SK-N-SH (cell line): ENCODE measurements at regions not wholly inside any gene's neighbourhood (a gene's known extent, or its start where the extent isn't known, plus 50 kb on each side); places are given as distances from the start of the nearest gene placed in this dataset.

ENCODE experiments used
- CTCF ChIA-PET: fragments of 300-600, 350-600 bp; formaldehyde crosslinking; extraction: SDS; loops from one replicate; lab custom pipeline; 2021; lab: Yijun Ruan, JAX
- POLR2A ChIA-PET: fragments of 350-600 bp; sonication (Branson Sonifier 250); formaldehyde crosslinking; extraction: SDS; loops from one replicate; lab custom pipeline; 2020; ENCODE audit warnings: antibody characterized with exemption, inconsistent platforms; lab: Yijun Ruan, JAX
- DNase-seq: peaks from one replicate; pipeline ENCODE4 v3.0.0; 2012
- H2AFZ ChIP-seq: fragments of 200-600 bp; sonication (generic); 2 replicates; pipeline ENCODE4 v1.8.1; 2016; ENCODE audit warnings: antibody characterized with exemption, mild to moderate bottlenecking, low read depth
- H3F3A ChIP-seq: fragments of 200-600 bp; sonication (generic); replicated peaks from 2 replicates; pipeline ENCODE3; 2016; ENCODE audit warnings: antibody characterized with exemption, mild to moderate bottlenecking; ENCODE audit not compliant: insufficient read depth
- H3K27ac ChIP-seq, 2 experiments: fragments of 200-500 bp in 1 of 2; fragments of 200-600 bp in 1 of 2; sonication (Bioruptor generic) in 1 of 2; sonication (generic), shearing (Covaris generic) in 1 of 2; 2 replicates each; pipeline versions ENCODE4 v1.5.1 to v1.6.1; 2014 to 2016; ENCODE audit warnings: low read depth in 2 of 2, inconsistent platforms in 1 of 2, low read length in 1 of 2, mild to moderate bottlenecking in 1 of 2, mixed read lengths in 1 of 2
- H3K27me3 ChIP-seq: fragments of 200-600 bp; sonication (generic), shearing (Covaris generic); 2 replicates; pipeline ENCODE4 v1.6.1; 2016; ENCODE audit warnings: mixed run types; ENCODE audit not compliant: insufficient read depth
- H3K36me3 ChIP-seq, 2 experiments: fragments of 200-500 bp in 1 of 2; fragments of 200-600 bp in 1 of 2; sonication (Bioruptor generic) in 1 of 2; sonication (generic) in 1 of 2; replicated peaks in 1 of 2; 2 replicates each; pipeline versions ENCODE3 to v1.5.1; 2014 to 2016; ENCODE audit warnings: low read length in 1 of 2, mild to moderate bottlenecking in 1 of 2; ENCODE audit not compliant: insufficient read depth in 2 of 2, control insufficient read depth in 1 of 2
- H3K4me1 ChIP-seq, 2 experiments: fragments of 200-500 bp in 1 of 2; fragments of 200-600 bp in 1 of 2; sonication (Bioruptor generic) in 1 of 2; sonication (generic), shearing (Covaris generic) in 1 of 2; 2 replicates each; pipeline versions ENCODE4 v1.5.1 to v1.6.1; 2014 to 2016; ENCODE audit warnings: low read depth in 1 of 2, low read length in 1 of 2, mixed run types in 1 of 2; ENCODE audit not compliant: insufficient read depth in 2 of 2, control insufficient read depth in 1 of 2
- H3K4me2 ChIP-seq: fragments of 200-600 bp; sonication (generic), shearing (Covaris generic); 2 replicates; pipeline ENCODE4 v1.6.1; 2017; ENCODE audit warnings: mixed run types
- H3K4me3 ChIP-seq, 2 experiments: fragments of 200-500 bp in 1 of 2; fragments of 200-600 bp in 1 of 2; sonication (Bioruptor generic) in 1 of 2; sonication (generic), shearing (Covaris generic) in 1 of 2; 2 replicates each; pipeline versions ENCODE4 v1.5.1 to v1.8.1; 2014 to 2016; ENCODE audit warnings: low read depth in 2 of 2, inconsistent platforms in 1 of 2, low read length in 1 of 2, mild to moderate bottlenecking in 1 of 2, mixed read lengths in 1 of 2, moderate library complexity in 1 of 2
- H3K79me2 ChIP-seq: fragments of 200-600 bp; sonication (generic); 2 replicates; pipeline ENCODE4 v1.8.1; 2017; ENCODE audit warnings: mild to moderate bottlenecking; ENCODE audit not compliant: insufficient read depth
- H3K9ac ChIP-seq: fragments of 200-600 bp; sonication (generic); 2 replicates; pipeline ENCODE4 v1.6.1; 2017; ENCODE audit warnings: mixed run types
- H3K9me2 ChIP-seq: fragments of 200-600 bp; sonication (generic); 2 replicates; pipeline ENCODE4 v1.6.1; 2017; ENCODE audit warnings: mixed run types
- H3K9me3 ChIP-seq: fragments of 200-600 bp; sonication (generic); 2 replicates; pipeline ENCODE4 v1.6.1; 2017; ENCODE audit warnings: mixed run types, mild to moderate bottlenecking, moderate library complexity
- H4K20me1 ChIP-seq: fragments of 200-600 bp; sonication (generic); 2 replicates; pipeline ENCODE4 v1.6.1; 2017; ENCODE audit warnings: mild to moderate bottlenecking, mixed run types; ENCODE audit not compliant: insufficient read depth
- CTCF ChIP-seq: fragments of 200-600 bp; sonication (generic); IDR thresholded peaks from 2 replicates; pipeline ENCODE4 v1.6.1; 2017; ENCODE audit warnings: antibody characterized with exemption, mild to moderate bottlenecking, moderate library complexity
- ELF1 ChIP-seq: IDR thresholded peaks from 2 replicates; pipeline ENCODE4 v1.4.0; 2012
- EZH2phosphoT487 ChIP-seq: fragments of 200-600 bp; sonication (generic); IDR thresholded peaks from 2 replicates; pipeline ENCODE4 v1.6.1; 2017; ENCODE audit warnings: low read depth, mixed run types, mild to moderate bottlenecking, antibody characterized with exemption, moderate library complexity, borderline replicate concordance
- FOSL2 ChIP-seq: IDR thresholded peaks from 2 replicates; pipeline ENCODE4 v1.4.0; 2012; ENCODE audit warnings: low read depth, mild to moderate bottlenecking, moderate library complexity, borderline replicate concordance
- GATA2 ChIP-seq: sonication (generic); formaldehyde crosslinking; IDR thresholded peaks from 2 replicates; pipeline ENCODE4 v1.5.0; 2020; ENCODE audit warnings: mild to moderate bottlenecking, missing genetic modification reagents
- IRF3 ChIP-seq: fragments of 150-350 bp; IDR thresholded peaks from 2 replicates; pipeline ENCODE4 v1.6.1; 2016; ENCODE audit warnings: mild to moderate bottlenecking, low read depth, low read length
- JUND ChIP-seq: IDR thresholded peaks from 2 replicates; pipeline ENCODE4 v1.4.0; 2012
- NFIC ChIP-seq: IDR thresholded peaks from 2 replicates; pipeline ENCODE4 v1.4.0; 2012; ENCODE audit warnings: borderline replicate concordance
- REST ChIP-seq: IDR thresholded peaks from 2 replicates; pipeline ENCODE4 v1.6.1; 2012; ENCODE audit warnings: mild to moderate bottlenecking, low read depth, low read length, moderate library complexity
- RFX5 ChIP-seq: IDR thresholded peaks from 2 replicates; pipeline ENCODE4 v1.6.1; 2012; ENCODE audit warnings: mild to moderate bottlenecking, improper control_type of control experiment, low read length
- RXRA ChIP-seq: IDR thresholded peaks from 2 replicates; pipeline ENCODE4 v1.4.0; 2012; ENCODE audit warnings: low read depth, mild to moderate bottlenecking, borderline replicate concordance
- SMC3 ChIP-seq: IDR thresholded peaks from 2 replicates; pipeline ENCODE4 v1.6.1; 2012; ENCODE audit warnings: low read depth, low read length, improper control_type of control experiment
- TAF1 ChIP-seq: IDR thresholded peaks from 2 replicates; pipeline ENCODE4 v1.6.1; 2012; ENCODE audit warnings: low read depth, mild to moderate bottlenecking, low read length, moderate library complexity, borderline replicate concordance
- TCF12 ChIP-seq: IDR thresholded peaks from 2 replicates; pipeline ENCODE4 v1.4.0; 2012
- TEAD4 ChIP-seq: IDR thresholded peaks from 2 replicates; pipeline ENCODE4 v1.4.0; 2012; ENCODE audit warnings: mild to moderate bottlenecking, borderline replicate concordance; ENCODE audit not compliant: insufficient read depth
- ZBTB33 ChIP-seq: IDR thresholded peaks from 2 replicates; pipeline ENCODE4 v1.4.0; 2012; ENCODE audit warnings: low read depth, borderline replicate concordance
- WGBS: methylation state at CpG from one replicate; pipeline ENCODE4 v1.1.6; 2017; ENCODE audit warnings: low lambda C conversion rate; 5-methylcytosine and 5-hydroxymethylcytosine counted together

- DNase-seq = no peak
- Histone ChIP-seq H3K27me3 (no peaks in the 10 kb centered on the region), H3K9me2 (no peaks in the 10 kb centered on the region), H3K9me3 (no peaks in the 10 kb centered on the region), H4K20me1 (no peaks in the 10 kb centered on the region), H3K9ac (no peak overlapping the region), H3K36me3 (no peaks in the 10 kb centered on the region), H3K27ac (no peak overlapping the region), H3K79me2 (no peaks in the 10 kb centered on the region), H3K4me3 (no peak overlapping the region), H3K4me1 (peaks cover 0 to 3% of the 10 kb centered on the region in 2 experiments; a peak in 1 of 4 replicates), H3K4me2 (no peak overlapping the region), H2AFZ (no peak overlapping the region), H3F3A (no peaks in the 10 kb centered on the region)
- no peak for TF ChIP-seq JUND
- TF ChIP-seq ZBTB33 = no peak
- TF ChIP-seq TCF12 = no peak
- TF ChIP-seq EZH2phosphoT487 = no peak
- no peak for TF ChIP-seq FOSL2
- no peak for TF ChIP-seq RXRA
- no peak for TF ChIP-seq REST
- no peak for TF ChIP-seq CTCF
- TF ChIP-seq ELF1 = no peak
- TF ChIP-seq TAF1 = no peak
- no peak for TF ChIP-seq RFX5
- no peak for TF ChIP-seq SMC3
- no peak for TF ChIP-seq GATA2 (CRISPR knock-in tag)
- TF ChIP-seq NFIC = no peak
- no peak for TF ChIP-seq TEAD4
- TF ChIP-seq IRF3 = no peak
- CTCF ChIA-PET = interaction anchor here (0.6 to 1.1 kb wide), 2 partner anchors 10 to 53 kb away, joined by 3 to 4 read pairs; no protein-coding TSS in a partner anchor
- WGBS = 35% methylated on average over 5 of the region's 8 CpGs
- POLR2A ChIA-PET = no interaction called here
Observed at GRCh38 chr20:57870597-57871236, 160.9 kb upstream of the PMEPA1 start.
